ENCODE measurements at regions not wholly inside any gene's neighbourhood (a gene's known extent, or its start where the extent isn't known, plus 50 kb on each side); places are given as distances from the start of the nearest gene placed in this dataset.

DNA sequence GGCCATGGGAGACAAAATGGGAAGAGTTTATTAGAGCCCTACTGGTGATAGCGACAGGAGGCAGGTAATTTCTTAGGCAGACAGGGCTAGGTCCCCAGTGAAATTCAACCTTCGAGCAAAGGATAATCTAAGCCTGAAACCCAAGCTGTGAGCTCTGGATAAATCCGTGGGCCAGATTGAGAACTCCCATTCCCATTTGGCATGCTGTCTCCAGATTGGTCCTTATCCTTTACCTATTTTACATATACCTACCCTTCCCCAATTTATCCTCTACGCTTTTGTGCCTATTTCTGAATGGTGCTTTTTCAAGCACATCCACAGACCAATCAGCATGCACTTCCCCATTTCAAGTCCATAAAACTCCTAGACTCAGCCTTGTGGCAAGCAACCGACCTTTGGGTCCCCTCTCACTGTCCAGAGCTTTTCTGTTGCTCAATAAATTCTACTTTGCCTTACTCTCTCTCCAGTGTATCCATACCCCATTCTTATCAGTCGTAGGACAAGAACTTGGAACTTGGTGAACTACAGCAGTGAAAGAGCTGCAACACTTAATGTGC is 268.0 kb downstream of the MYCN start:
- Mint-ChIP-seq H3K4me1 (peaks cover 24 to 33% of the 10 kb centered on the region in 2 experiments), H3K27me3 (ENCODE audit: low read depth) (0 out of 2 replicates have a peak, but pooled peaks cover 2% of the 10 kb centered on the region), H3K36me3 (ENCODE audit: insufficient read depth in 1 of 3, low read depth in 3 of 3) (peaks cover 0 to 12% (median 6%) of the 10 kb centered on the region in 3 experiments; a peak in 4 of 7 replicates), H3K4me3 (no peak overlapping the region), H3K9me3 (peaks cover 7 to 16% of the 10 kb centered on the region in 2 experiments; a peak in 4 of 5 replicates), H3K27ac (no peak overlapping the region)
- H2BK15ac ChIP-seq (ENCODE audit: low read depth, low read length): no peak overlapping the region
- no peak overlapping the region for H3K27ac ChIP-seq (ENCODE audit: insufficient read length, low read depth, low read length)
- WGBS (ENCODE audit: extremely low coverage, insufficient read length, low lambda C conversion rate): no CpG with 5 or more reads among the region's 6 CpGs
- H3K27me3 ChIP-seq (ENCODE audit: insufficient read depth, low read length): no peaks in the 10 kb centered on the region
- no peak overlapping the region for H3K9ac ChIP-seq (ENCODE audit: extremely low read depth, insufficient read length, low read length)
- no peak overlapping the region for H3K4ac ChIP-seq (ENCODE audit: low read depth, low read length)
- H3K56ac ChIP-seq (ENCODE audit: insufficient read length, low read depth, low read length): no peak overlapping the region
- H2AFZ ChIP-seq (ENCODE audit: low read length): no peak overlapping the region
- no peak overlapping the region for H3K14ac ChIP-seq (ENCODE audit: insufficient read depth, low read length)
- TF ChIP-seq, protein P1, sequence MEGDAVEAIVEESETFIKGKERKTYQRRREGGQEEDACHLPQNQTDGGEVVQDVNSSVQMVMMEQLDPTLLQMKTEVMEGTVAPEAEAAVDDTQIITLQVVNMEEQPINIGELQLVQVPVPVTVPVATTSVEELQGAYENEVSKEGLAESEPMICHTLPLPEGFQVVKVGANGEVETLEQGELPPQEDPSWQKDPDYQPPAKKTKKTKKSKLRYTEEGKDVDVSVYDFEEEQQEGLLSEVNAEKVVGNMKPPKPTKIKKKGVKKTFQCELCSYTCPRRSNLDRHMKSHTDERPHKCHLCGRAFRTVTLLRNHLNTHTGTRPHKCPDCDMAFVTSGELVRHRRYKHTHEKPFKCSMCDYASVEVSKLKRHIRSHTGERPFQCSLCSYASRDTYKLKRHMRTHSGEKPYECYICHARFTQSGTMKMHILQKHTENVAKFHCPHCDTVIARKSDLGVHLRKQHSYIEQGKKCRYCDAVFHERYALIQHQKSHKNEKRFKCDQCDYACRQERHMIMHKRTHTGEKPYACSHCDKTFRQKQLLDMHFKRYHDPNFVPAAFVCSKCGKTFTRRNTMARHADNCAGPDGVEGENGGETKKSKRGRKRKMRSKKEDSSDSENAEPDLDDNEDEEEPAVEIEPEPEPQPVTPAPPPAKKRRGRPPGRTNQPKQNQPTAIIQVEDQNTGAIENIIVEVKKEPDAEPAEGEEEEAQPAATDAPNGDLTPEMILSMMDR (conservative IDR thresholded peaks at IDR 0.05): no peak
- H2BK20ac ChIP-seq (ENCODE audit: low read depth, low read length, poor library complexity, severe bottlenecking): no peak overlapping the region
- no peak overlapping the region for H4K8ac ChIP-seq (replicated peaks; ENCODE audit: insufficient read length, low read depth, low read length)
- H2BK5ac ChIP-seq (ENCODE audit: insufficient read length, low read length): no peak overlapping the region
- DNase-seq: no peak
- H3K18ac ChIP-seq (ENCODE audit: insufficient read length, low read depth, low read length): no peak overlapping the region
- no peak overlapping the region for H4K91ac ChIP-seq (ENCODE audit: insufficient read length, low read depth, low read length)
- no peak overlapping the region for H4K5ac ChIP-seq (ENCODE audit: insufficient read length, low read depth, low read length)
- no peak overlapping the region for H3T11ph ChIP-seq (ENCODE audit: low read length)
- no peaks in the 10 kb centered on the region for H4K20me1 ChIP-seq (ENCODE audit: control insufficient read depth, insufficient read depth, insufficient read length)
- H3K4me2 ChIP-seq (ENCODE audit: insufficient read depth, insufficient read length, low read length): no peak overlapping the region
- no peak overlapping the region for H2BK120ac ChIP-seq (ENCODE audit: low read depth, low read length, poor library complexity, severe bottlenecking)
- H3K4me1 ChIP-seq (ENCODE audit: insufficient read depth, low read length): no peaks in the 10 kb centered on the region
- no peaks in the 10 kb centered on the region for H3K23me2 ChIP-seq (ENCODE audit: insufficient read length, low read depth, low read length, poor library complexity, severe bottlenecking)
- H3K23ac ChIP-seq (ENCODE audit: insufficient read length, low read depth, low read length): no peak overlapping the region
- no peak overlapping the region for H2AK5ac ChIP-seq (ENCODE audit: insufficient read length, low read length)
- no peaks in the 10 kb centered on the region for H3K79me1 ChIP-seq (ENCODE audit: insufficient read depth, low read depth, low read length, poor library complexity, severe bottlenecking)
- no peaks in the 10 kb centered on the region for H3K79me2 ChIP-seq (ENCODE audit: insufficient read depth, low read length)
- no peak overlapping the region for H2BK12ac ChIP-seq (ENCODE audit: insufficient read length, low read depth, low read length)
- H3K9me3 ChIP-seq (ENCODE audit: control insufficient read depth, low read depth, low read length): no peaks in the 10 kb centered on the region

Measured in H9 (cell line).